HT1080 (cell line): ENCODE measurements at regions not wholly inside any gene's neighbourhood (a gene's known extent, or its start where the extent isn't known, plus 50 kb on each side); places are given as distances from the start of the nearest gene placed in this dataset.
"Not testable (repeated sequence)": the region's sequence is repeated elsewhere in the genome, so short reads cannot be mapped to it uniquely, and the experiment has no call there.

Experiments used
- DNase-seq: peaks from one replicate; pipeline ENCODE4 v3.0.0-alpha.2; 2015; ENCODE audit warnings: low read depth

- peak; percentile 49 for DNase-seq
Measured at GRCh38 chr10:42690449-42691360, 52.3 kb upstream of the ZNF33B start.

DNA sequence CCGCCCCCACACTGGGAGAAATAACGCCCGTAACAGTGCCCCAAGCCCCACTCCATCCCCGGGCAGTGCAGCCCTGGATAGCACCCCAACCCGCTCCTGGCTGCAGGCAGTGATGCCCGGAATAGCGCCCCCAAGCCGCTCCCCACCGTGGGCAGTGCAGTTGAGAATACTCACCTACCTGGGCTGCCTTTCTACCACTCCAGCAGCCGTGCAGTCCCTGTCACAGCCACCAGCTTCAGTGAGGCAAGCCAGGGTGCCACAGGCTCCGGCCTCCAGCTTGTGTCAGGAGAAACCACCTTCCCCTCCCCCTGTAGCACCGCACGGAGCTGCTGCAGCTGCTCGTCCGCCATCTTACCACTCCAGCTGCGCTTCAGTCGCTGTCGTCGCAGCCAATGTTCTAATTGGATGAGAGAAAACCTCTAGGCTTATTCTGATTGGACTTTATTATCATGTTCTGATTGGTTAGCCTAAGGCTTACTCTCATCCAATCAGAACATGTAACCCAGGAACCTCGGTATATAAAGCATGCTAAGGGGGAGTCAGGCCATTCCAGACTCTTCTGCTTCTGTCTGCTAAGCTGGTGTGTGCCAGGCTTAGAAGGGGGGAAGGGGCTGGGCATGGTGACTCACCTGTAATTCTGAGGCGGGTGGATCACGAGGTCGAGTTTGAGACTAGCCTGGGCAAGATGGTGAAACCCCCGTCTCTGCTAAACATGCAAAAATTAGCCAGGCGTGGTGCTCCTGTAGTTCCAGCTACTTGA lies 53.2 kb upstream of the ZNF33B start:
- DNase-seq = peak; percentile 96

GRCh38 chr10:42697926-42698325 lies 59.6 kb upstream of the ZNF33B start:
- DNase-seq = no peak

GRCh38 chr10:42707234-42707633 lies 68.9 kb upstream of the ZNF33B start:
- DNase-seq = no peak

DNA sequence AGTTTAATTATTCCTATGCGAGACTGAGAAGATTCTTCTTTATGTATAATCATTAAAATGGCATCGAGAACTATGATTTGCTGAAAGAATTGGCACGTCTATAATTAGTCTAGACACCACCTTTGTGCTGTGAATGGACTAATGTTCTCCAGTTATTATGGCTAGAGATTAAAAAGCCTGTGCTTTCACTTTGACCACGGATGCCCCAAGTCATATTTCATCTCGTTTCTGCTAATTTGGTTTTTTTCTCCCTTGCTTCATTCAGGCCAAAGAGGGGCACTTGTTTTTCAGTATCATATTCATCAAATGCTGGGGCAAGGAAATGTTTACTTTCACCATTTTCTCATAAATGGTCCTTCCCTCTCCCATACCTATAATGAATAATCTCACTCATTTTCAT lies 63.3 kb upstream of the BMS1 start:
- DNase-seq = not testable (repeated sequence)

GRCh38 chr10:42722575-42722974 lies 60.0 kb upstream of the BMS1 start:
- no peak for DNase-seq

DNA sequence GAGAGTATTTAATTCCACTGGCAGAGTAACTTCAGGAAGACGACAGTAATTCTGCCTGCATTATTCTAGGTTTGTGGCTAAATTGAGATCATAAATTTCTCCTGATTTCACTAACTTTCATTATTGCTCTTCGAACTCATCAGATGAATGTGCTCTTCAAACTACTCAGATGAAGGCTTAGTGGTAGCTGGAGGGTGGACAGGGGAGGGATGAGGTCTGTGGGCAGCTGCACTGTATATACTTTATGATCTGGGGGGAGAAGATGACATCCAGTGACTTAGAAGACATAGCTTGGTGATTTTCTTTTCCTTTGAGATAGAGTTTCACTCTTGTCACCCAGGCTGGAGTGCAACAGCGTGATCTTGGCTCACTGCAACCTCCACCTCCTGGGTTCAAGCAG lies 59.0 kb upstream of the BMS1 start:
- not testable (repeated sequence) for DNase-seq

DNA sequence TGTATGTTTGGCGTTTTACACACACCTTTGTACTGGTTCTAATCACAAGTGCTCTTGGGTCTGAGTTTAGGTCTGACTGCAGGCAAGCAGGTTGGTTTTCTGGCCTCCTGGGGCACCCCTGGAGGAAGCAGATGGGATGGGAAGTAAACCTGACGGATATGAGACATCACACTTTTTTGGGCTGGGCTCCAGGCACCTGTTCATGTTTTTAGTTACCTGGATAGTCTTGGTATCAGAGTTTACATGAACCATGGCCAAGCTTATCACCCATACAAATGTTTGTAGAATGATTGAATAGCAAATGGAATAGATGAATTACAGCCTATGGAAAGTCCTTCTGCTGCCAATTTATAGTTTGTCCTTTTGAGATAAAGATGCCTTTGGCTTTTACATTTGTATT lies 57.9 kb upstream of the BMS1 start:
- not testable (repeated sequence) for DNase-seq

- no peak for DNase-seq
Measured at GRCh38 chr10:42732266-42732665, 50.3 kb upstream of the BMS1 start.
